Tibial nerve (tissue), 4 donors: ENCODE measurements at regions not wholly inside any gene's neighbourhood (a gene's known extent, or its start where the extent isn't known, plus 50 kb on each side); places are given as distances from the start of the nearest gene placed in this dataset.

Experiments
- DNase-seq, 2 donors: peaks; one replicate each; pipeline ENCODE4 v3.0.0-alpha.2; 2019; ENCODE audit warnings: low spot score in 2 of 2
- H3K27ac ChIP-seq, 4 donors: fragments of 200-600 bp; sonication (generic) in 3 of 4; one replicate each; pipeline ENCODE4 v1.5.1; 2017 to 2019; ENCODE audit warnings: mild to moderate bottlenecking in 1 of 4
- H3K27me3 ChIP-seq, 2 donors: fragments of 200-600 bp; sonication (generic) in 1 of 2; one replicate each; pipeline versions ENCODE4 v1.5.1 to v1.6.0; 2017 to 2019
- H3K36me3 ChIP-seq, 3 donors: fragments of 200-600 bp; sonication (generic); one replicate each; pipeline ENCODE4 v1.5.1; 2018 to 2019
- H3K4me1 ChIP-seq, 4 donors: fragments of 200-600 bp; sonication (generic) in 3 of 4; one replicate each; pipeline ENCODE4 v1.5.1; 2017 to 2019
- H3K4me3 ChIP-seq, 4 donors: fragments of 200-600 bp; sonication (generic) in 3 of 4; one replicate each; pipeline ENCODE4 v1.5.1; 2017 to 2019; ENCODE audit warnings: mild to moderate bottlenecking in 1 of 4, moderate library complexity in 1 of 4
- H3K9me3 ChIP-seq, 4 donors: fragments of 200-600 bp; sonication (generic) in 3 of 4; one replicate each; pipeline ENCODE4 v1.5.1; 2017 to 2019
- CTCF ChIP-seq, 5 experiments: fragments of 200-600 bp in 3 of 5; fragments of 450-650 bp in 2 of 5; sonication (generic) in 3 of 5; IDR thresholded peaks; one replicate each; pipeline ENCODE4 v1.5.1; 2016 to 2019; ENCODE audit warnings: antibody characterized with exemption in 5 of 5, mild to moderate bottlenecking in 3 of 5, moderate library complexity in 2 of 5
- EP300 ChIP-seq, 2 donors: sonication (generic); formaldehyde crosslinking; IDR thresholded peaks; one replicate each; pipeline ENCODE4 v1.6.1; 2017; ENCODE audit warnings: antibody characterized with exemption in 2 of 2, mild to moderate bottlenecking in 1 of 2
- POLR2A ChIP-seq, 2 donors: fragments of 450-650 bp; IDR thresholded peaks; one replicate each; pipeline ENCODE4 v1.6.1; 2017; ENCODE audit warnings: antibody characterized with exemption in 2 of 2, mild to moderate bottlenecking in 2 of 2, moderate library complexity in 2 of 2
- WGBS, 2 donors: methylation state at CpG; one replicate each; pipeline ENCODE4 v1.1.5; 2018; 5-methylcytosine and 5-hydroxymethylcytosine counted together

DNA sequence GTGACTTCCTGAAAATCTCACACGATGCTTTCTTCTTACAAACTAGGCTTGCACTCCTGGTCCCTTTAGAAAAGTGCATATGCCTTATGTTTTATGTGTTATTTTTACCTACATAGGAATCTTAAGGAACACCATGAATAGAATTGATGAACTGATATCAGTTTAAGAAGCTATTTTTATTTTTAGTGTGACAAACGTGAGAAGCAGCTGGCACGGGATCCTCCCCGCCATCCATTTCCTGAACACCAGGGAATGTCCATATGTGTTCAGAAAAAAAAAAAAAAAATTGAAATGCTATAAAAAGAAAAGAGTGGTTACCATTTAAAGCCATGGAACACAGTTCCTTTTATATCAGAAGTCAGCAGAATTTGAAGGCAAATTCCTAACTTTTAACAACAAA lies 1096.1 kb upstream of the PRKX start:
- no peaks in the 10 kb centered on the region for H3K9me3 ChIP-seq
- no peaks in the 10 kb centered on the region for H3K27me3 ChIP-seq
- WGBS, 2 donors: 30 to 37% methylated on average over 4 of the region's 4 CpGs
- H3K4me1 ChIP-seq: no peaks in the 10 kb centered on the region
- H3K36me3 ChIP-seq: no peaks in the 10 kb centered on the region
- no peak overlapping the region for H3K27ac ChIP-seq
- no peak overlapping the region for H3K4me3 ChIP-seq
- TF ChIP-seq EP300 (IDR thresholded peaks at IDR 0.05) (no peak), POLR2A (IDR thresholded peaks at IDR 0.05) (no peak), CTCF (IDR thresholded peaks at IDR 0.05) (no peak)
- DNase-seq: no peak

DNA sequence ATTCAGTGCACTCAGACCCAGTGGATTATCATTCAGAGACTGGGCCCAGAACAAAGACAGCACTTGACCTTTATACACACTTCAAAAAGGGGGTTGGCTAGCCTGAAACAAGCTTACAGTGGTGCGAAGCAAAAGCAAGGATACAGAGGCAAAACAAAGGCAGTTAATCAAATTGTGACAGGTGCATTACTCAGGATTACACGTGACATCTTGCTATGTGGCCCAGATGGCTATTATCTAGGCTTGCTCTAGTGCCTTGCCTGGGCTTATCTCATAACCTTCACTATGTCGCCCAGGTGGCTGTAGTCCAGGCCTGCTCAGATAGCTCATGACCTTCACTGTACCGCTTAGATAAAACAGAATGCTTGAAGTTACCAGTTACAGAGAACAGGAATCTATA lies 1092.1 kb upstream of the PRKX start:
- H3K4me3 ChIP-seq: no peak overlapping the region
- DNase-seq: no peak
- 77 to 86% methylated on average over 4 of the region's 4 CpGs for WGBS, 2 donors

DNA sequence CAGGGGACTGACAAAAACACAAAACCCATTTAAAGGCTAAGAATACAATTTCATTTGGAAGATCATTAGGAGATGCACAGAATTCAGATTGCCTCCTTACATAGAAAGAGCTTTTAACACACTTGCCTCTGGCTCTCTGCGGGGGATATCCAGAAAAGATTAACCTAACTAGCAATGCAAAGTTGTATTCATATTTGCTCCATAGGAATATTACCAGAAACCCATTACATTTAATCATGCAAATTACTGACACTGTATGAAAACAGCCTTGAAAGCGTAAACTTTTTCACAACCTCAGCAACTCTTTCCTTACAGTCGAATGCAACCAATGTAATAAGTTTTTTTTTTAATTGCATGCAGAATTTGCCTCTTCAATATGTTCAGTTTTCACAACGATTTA lies 1087.3 kb upstream of the PRKX start:
- Histone ChIP-seq H3K4me1 (no peaks in the 10 kb centered on the region), H3K9me3 (no peaks in the 10 kb centered on the region), H3K4me3 (no peak overlapping the region), H3K27me3 (no peaks in the 10 kb centered on the region), H3K27ac (no peak overlapping the region), H3K36me3 (no peaks in the 10 kb centered on the region)
- TF ChIP-seq POLR2A (IDR thresholded peaks at IDR 0.05): no peak
- TF ChIP-seq CTCF (IDR thresholded peaks at IDR 0.05): no peak
- TF ChIP-seq EP300 (IDR thresholded peaks at IDR 0.05): no peak
- no peak for DNase-seq
- WGBS, 2 donors: 76 to 85% methylated on average over 4 of the region's 4 CpGs

More for the DNA sequence above, 1092.1 kb upstream of the PRKX start:
- H3K4me1 ChIP-seq: no peaks in the 10 kb centered on the region
- H3K36me3 ChIP-seq: no peaks in the 10 kb centered on the region
- TF ChIP-seq CTCF (IDR thresholded peaks at IDR 0.05) (no peak), POLR2A (IDR thresholded peaks at IDR 0.05) (no peak)
- no peaks in the 10 kb centered on the region for H3K9me3 ChIP-seq
- no peak overlapping the region for H3K27ac ChIP-seq
- no peaks in the 10 kb centered on the region for H3K27me3 ChIP-seq

GRCh38 chrX:4787971-4788370 lies 1074.5 kb upstream of the PRKX start:
- no peak for DNase-seq
- no peaks in the 10 kb centered on the region for H3K36me3 ChIP-seq
- no peak overlapping the region for H3K4me3 ChIP-seq
- H3K4me1 ChIP-seq: no peaks in the 10 kb centered on the region
- TF ChIP-seq CTCF (IDR thresholded peaks at IDR 0.05) (no peak), EP300 (IDR thresholded peaks at IDR 0.05) (no peak), POLR2A (IDR thresholded peaks at IDR 0.05) (no peak)
- no peaks in the 10 kb centered on the region for H3K27me3 ChIP-seq
- H3K9me3 ChIP-seq: no peaks in the 10 kb centered on the region
- 88 to 94% methylated on average over 1 of the region's 1 CpG for WGBS, 2 donors
- H3K27ac ChIP-seq: no peak overlapping the region

DNA sequence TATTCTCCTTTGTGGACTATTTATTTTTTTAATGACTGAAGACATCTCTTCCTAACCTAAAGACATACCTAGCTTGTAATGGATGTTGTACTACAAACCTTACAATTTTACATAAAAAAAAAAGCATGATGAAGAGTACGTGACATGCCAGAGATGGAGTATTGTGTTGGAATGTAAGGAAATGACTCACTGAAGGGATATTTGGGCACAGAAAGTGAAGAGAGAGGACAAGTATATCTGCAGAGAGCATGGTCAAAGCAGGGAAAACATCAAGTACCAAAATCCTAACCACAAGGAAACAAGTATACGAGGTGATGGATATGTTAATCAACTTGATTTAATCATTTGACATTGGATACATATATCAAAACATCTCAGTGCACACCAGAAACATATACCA lies 1051.4 kb upstream of the PRKX start:
- H3K9me3 ChIP-seq: no peaks in the 10 kb centered on the region
- H3K36me3 ChIP-seq: no peaks in the 10 kb centered on the region
- no peaks in the 10 kb centered on the region for H3K27me3 ChIP-seq
- no peak for TF ChIP-seq CTCF (IDR thresholded peaks at IDR 0.05)
- no peak for TF ChIP-seq EP300 (IDR thresholded peaks at IDR 0.05)
- no peak for TF ChIP-seq POLR2A (IDR thresholded peaks at IDR 0.05)
- WGBS, 2 donors: 70 to 79% methylated on average over 2 of the region's 2 CpGs
- H3K4me3 ChIP-seq: no peak overlapping the region
- H3K4me1 ChIP-seq: no peaks in the 10 kb centered on the region
- H3K27ac ChIP-seq: no peak overlapping the region
- no peak for DNase-seq
